ENCODE measurements at regions not wholly inside any gene's neighbourhood (a gene's known extent, or its start where the extent isn't known, plus 50 kb on each side); places are given as distances from the start of the nearest gene placed in this dataset.

DNA sequence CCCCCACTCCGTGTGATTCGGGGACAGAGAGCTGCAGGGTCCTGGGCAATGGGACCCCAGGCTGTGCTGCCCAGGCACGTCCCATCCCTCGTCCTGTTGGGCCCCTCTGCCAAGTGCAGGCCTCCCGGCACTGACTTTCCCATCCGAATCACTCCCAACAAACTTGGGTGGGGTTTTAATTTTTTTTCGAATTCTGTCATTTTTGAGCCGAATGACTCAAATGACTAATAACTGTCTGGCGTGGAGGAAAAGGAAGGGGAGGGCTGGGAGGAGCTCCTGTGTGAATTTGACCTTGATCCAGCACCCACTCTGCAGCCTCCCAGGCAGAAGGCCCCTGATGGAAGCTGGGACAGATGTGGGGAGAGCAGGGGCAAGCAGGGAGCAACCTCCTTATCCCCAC lies 1173.2 kb downstream of the BRD1 start:
- BruUV-seq (replicated peaks): no TSS peak
- Histone ChIP-seq H3K27me3 (ENCODE audit: control insufficient read depth, insufficient read depth, low read length) (no peaks in the 10 kb centered on the region), H3K36me3 (ENCODE audit: control insufficient read depth, insufficient read depth, low read length) (no peaks in the 10 kb centered on the region), H3K4me3 (ENCODE audit: low read depth in 2 of 2, low read length in 2 of 2) (no peak overlapping the region), H3K27ac (ENCODE audit: low read length) (no peak overlapping the region), H3K9me3 (ENCODE audit: control insufficient read depth, insufficient read depth, low read depth, low read length) (no peaks in the 10 kb centered on the region), H3K4me1 (ENCODE audit: control insufficient read depth, insufficient read depth, low read length) (no peaks in the 10 kb centered on the region)
- no peak for ATAC-seq
- in situ Hi-C loops (cut with HindIII; ENCODE audit: low pct_unique_long_range_greater_than_20kb, low sequenced_read_pairs) (no loop called here), intact Hi-C loops (cut with micrococcal nuclease; ENCODE audit: unreplicated experiment) (no loop called here)
- TF ChIP-seq TCF7L2 (IDR thresholded peaks at IDR 0.05; ENCODE audit: low read depth, low read length): no peak
- TF ChIP-seq, protein P1, sequence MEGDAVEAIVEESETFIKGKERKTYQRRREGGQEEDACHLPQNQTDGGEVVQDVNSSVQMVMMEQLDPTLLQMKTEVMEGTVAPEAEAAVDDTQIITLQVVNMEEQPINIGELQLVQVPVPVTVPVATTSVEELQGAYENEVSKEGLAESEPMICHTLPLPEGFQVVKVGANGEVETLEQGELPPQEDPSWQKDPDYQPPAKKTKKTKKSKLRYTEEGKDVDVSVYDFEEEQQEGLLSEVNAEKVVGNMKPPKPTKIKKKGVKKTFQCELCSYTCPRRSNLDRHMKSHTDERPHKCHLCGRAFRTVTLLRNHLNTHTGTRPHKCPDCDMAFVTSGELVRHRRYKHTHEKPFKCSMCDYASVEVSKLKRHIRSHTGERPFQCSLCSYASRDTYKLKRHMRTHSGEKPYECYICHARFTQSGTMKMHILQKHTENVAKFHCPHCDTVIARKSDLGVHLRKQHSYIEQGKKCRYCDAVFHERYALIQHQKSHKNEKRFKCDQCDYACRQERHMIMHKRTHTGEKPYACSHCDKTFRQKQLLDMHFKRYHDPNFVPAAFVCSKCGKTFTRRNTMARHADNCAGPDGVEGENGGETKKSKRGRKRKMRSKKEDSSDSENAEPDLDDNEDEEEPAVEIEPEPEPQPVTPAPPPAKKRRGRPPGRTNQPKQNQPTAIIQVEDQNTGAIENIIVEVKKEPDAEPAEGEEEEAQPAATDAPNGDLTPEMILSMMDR (IDR thresholded peaks at IDR 0.05): no peak
- no peak for DNase-seq (ENCODE audit: low read depth, low spot score)
- POLR2A ChIA-PET: no interaction called here
- CTCF ChIA-PET: no interaction called here

DNA sequence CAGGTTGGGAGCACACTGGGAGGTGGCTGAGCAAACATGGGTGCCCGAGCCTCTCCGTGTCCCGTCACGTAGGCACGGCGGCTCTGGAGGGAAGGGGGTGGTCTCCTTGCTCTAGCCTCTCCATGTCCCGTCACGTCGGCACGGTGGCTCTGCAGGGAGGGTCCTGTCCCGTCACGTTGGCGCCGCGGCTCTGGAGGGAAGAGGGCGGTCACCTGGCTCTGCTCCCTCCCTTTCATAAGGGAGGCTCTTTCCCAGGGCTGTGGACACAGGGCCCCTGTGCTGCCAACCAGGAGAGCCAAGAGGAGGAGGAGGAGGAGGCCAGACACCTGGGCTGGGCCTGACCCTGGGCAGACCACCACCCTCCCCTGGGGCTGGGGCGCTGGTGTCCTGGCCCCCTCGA lies 1173.7 kb downstream of the BRD1 start:
- TF ChIP-seq, protein P2, sequence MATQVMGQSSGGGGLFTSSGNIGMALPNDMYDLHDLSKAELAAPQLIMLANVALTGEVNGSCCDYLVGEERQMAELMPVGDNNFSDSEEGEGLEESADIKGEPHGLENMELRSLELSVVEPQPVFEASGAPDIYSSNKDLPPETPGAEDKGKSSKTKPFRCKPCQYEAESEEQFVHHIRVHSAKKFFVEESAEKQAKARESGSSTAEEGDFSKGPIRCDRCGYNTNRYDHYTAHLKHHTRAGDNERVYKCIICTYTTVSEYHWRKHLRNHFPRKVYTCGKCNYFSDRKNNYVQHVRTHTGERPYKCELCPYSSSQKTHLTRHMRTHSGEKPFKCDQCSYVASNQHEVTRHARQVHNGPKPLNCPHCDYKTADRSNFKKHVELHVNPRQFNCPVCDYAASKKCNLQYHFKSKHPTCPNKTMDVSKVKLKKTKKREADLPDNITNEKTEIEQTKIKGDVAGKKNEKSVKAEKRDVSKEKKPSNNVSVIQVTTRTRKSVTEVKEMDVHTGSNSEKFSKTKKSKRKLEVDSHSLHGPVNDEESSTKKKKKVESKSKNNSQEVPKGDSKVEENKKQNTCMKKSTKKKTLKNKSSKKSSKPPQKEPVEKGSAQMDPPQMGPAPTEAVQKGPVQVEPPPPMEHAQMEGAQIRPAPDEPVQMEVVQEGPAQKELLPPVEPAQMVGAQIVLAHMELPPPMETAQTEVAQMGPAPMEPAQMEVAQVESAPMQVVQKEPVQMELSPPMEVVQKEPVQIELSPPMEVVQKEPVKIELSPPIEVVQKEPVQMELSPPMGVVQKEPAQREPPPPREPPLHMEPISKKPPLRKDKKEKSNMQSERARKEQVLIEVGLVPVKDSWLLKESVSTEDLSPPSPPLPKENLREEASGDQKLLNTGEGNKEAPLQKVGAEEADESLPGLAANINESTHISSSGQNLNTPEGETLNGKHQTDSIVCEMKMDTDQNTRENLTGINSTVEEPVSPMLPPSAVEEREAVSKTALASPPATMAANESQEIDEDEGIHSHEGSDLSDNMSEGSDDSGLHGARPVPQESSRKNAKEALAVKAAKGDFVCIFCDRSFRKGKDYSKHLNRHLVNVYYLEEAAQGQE (IDR thresholded peaks at IDR 0.05; ENCODE audit: insufficient read depth in 1 of 2, low read depth in 2 of 2, low read length in 1 of 2): no peak
- no peak for TF ChIP-seq TCF7L2 (IDR thresholded peaks at IDR 0.05; ENCODE audit: low read depth, low read length)
- TF ChIP-seq, protein P1 (IDR thresholded peaks at IDR 0.05): no peak
- TF ChIP-seq POLR2AphosphoS5 (IDR thresholded peaks at IDR 0.05; ENCODE audit: low read depth, low read length): no peak
- TF ChIP-seq SIN3A (IDR thresholded peaks at IDR 0.05; ENCODE audit: borderline replicate concordance, insufficient read depth, low read depth, low read length): no peak
- Histone ChIP-seq H3K9me3 (ENCODE audit: control insufficient read depth, insufficient read depth, low read depth, low read length) (no peaks in the 10 kb centered on the region), H3K4me1 (ENCODE audit: control insufficient read depth, insufficient read depth, low read length) (no peaks in the 10 kb centered on the region), H3K27ac (ENCODE audit: low read length) (no peak overlapping the region), H3K4me3 (ENCODE audit: low read depth in 2 of 2, low read length in 2 of 2) (no peak overlapping the region), H3K36me3 (ENCODE audit: control insufficient read depth, insufficient read depth, low read length) (no peaks in the 10 kb centered on the region), H3K27me3 (ENCODE audit: control insufficient read depth, insufficient read depth, low read length) (no peaks in the 10 kb centered on the region; the same call in 1 of the 2 replicates)
- in situ Hi-C loops (cut with HindIII; ENCODE audit: low pct_unique_long_range_greater_than_20kb, low sequenced_read_pairs) (no loop called here), intact Hi-C loops (cut with micrococcal nuclease; ENCODE audit: unreplicated experiment) (no loop called here)
- POLR2A ChIA-PET: no interaction called here
- no TSS peak for BruUV-seq (replicated peaks)
- ATAC-seq (no peak), DNase-seq (ENCODE audit: low read depth, low spot score) (no peak)
- CTCF ChIA-PET: no interaction called here

DNA sequence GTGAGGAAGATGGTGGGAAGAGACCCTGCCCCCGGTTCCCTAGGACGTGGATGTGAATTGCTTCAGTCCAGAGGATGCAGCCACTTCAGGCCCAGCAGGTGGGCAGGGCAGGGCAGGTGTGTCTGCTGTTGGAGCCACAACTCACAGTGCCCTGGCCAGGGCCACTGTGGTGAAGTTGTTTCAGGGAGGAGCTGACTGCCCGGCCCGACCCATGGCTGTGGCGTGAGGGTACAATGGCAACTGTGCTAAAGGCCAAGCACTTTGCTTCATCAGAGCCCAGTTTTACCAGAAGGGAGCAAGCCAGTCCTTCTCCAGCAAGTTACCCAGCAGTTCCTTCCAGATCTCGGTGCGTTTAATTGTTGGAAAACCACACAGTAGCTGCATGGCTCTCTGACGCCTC lies 1174.4 kb downstream of the BRD1 start:
- no TSS peak for BruUV-seq (replicated peaks)
- Histone ChIP-seq H3K36me3 (ENCODE audit: control insufficient read depth, insufficient read depth, low read length) (no peaks in the 10 kb centered on the region), H3K27ac (ENCODE audit: low read length) (no peak overlapping the region), H3K27me3 (ENCODE audit: control insufficient read depth, insufficient read depth, low read length) (no peaks in the 10 kb centered on the region; the same call in 1 of the 2 replicates), H3K4me3 (ENCODE audit: low read depth in 2 of 2, low read length in 2 of 2) (no peak overlapping the region), H3K9me3 (ENCODE audit: control insufficient read depth, insufficient read depth, low read depth, low read length) (no peaks in the 10 kb centered on the region), H3K4me1 (ENCODE audit: control insufficient read depth, insufficient read depth, low read length) (no peaks in the 10 kb centered on the region)
- intact Hi-C loops (cut with micrococcal nuclease; ENCODE audit: unreplicated experiment): no loop called here
- in situ Hi-C loops (cut with HindIII; ENCODE audit: low pct_unique_long_range_greater_than_20kb, low sequenced_read_pairs): no loop called here
- CTCF ChIA-PET: no interaction called here
- DNase-seq (ENCODE audit: low read depth, low spot score) (no peak), ATAC-seq (no peak)
- TF ChIP-seq, protein P2 (IDR thresholded peaks at IDR 0.05; ENCODE audit: insufficient read depth in 1 of 2, low read depth in 2 of 2, low read length in 1 of 2): no peak
- TF ChIP-seq POLR2AphosphoS5 (IDR thresholded peaks at IDR 0.05; ENCODE audit: low read depth, low read length): no peak
- no peak for TF ChIP-seq SIN3A (IDR thresholded peaks at IDR 0.05; ENCODE audit: borderline replicate concordance, insufficient read depth, low read depth, low read length)
- TF ChIP-seq TCF7L2 (IDR thresholded peaks at IDR 0.05; ENCODE audit: low read depth, low read length): no peak
- TF ChIP-seq, protein P1 (IDR thresholded peaks at IDR 0.05): no peak
- POLR2A ChIA-PET: no interaction called here

Measured in Panc1 (cell line).